ENCODE measurements at regions not wholly inside any gene's neighbourhood (a gene's known extent, or its start where the extent isn't known, plus 50 kb on each side); places are given as distances from the start of the nearest gene placed in this dataset.
"Not testable (repeated sequence)": the region's sequence is repeated elsewhere in the genome, so short reads cannot be mapped to it uniquely, and the experiment has no call there.

DNA sequence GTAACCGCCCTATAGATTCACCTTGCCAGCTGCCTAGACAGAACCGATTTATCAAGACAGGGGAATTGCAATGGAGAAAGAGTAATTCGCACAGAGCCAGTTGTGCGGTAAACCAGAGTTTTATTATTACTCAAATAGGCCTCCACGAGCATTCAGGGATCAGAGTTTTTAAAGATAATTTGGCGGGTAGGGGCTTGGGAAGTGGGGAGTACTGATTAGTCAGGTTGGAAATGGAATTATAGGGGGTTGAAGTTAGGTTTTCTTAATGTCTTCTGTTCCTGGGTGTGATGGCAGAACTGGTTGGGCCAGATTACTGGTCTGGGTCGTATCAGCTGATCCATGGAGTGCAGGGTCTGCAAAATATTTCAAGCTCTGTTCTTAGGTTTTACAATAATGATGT, 756.9 kb upstream of the ADGRB3 start:
- not testable (repeated sequence) for DNase-seq (ENCODE audit: low spot score)

DNA sequence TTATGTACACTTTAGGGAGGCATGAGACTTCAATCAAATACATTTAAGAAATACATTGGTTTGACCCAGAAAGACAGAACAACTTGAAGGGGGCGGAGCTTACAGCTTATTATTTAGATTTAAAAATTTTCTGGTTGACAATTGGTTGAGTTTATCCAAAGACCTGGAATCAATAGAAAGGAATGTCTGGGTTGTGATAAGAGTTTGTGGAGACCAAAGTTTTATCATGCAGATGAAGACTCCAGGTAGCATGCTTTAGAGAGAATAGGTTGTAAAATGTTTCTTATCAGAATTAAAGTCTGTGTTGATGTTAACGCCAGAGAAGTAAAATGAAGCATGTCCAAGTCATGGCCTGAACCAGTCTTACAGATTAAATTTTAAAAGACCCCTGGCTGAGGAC, 757.8 kb upstream of the ADGRB3 start:
- no peak for DNase-seq (ENCODE audit: low spot score)

DNA sequence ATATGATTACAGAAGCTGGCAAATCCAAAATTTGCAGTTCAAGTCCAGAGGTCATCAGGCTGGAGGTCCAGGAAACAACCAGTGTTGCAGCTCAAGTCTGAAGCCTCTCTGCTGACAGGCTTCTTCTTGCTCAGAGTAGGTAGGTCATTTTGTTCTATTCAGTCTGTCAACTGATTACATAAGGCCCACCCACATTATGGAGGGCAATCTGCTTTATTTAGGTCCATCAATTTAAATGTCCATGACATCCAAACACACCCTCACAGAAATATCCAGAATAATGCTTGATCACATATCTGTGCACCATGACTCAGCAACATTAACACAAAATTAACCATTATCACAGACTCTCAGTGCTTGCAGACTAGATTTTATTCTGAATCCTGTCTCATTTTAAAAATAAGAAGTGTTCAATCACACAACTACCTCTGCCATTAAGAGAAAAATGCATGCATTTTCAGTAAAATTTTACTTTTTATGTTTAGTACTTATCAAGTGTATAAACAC, 759.2 kb upstream of the ADGRB3 start:
- DNase-seq (ENCODE audit: low spot score): no peak

DNA sequence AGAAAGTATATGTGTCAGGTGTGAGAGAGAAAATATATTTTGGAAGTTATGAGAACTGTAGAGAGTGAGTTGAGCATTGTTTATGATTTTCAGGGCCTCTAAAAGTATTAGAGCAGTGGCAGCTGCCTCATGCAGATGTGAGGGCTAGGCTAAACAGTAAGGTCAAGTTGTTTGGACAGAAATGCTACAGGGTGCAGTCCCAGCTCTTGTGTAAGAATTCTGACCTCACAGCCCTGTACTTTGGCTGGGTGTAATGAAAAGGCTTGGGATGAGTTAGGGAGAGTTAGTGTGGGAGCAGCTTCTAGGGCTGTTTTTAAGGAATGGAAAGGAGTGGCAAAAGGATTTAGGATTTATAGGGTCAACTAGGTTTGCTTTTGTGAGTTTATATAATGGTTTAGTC, 764.8 kb upstream of the ADGRB3 start:
- DNase-seq (ENCODE audit: low spot score): no peak

DNA sequence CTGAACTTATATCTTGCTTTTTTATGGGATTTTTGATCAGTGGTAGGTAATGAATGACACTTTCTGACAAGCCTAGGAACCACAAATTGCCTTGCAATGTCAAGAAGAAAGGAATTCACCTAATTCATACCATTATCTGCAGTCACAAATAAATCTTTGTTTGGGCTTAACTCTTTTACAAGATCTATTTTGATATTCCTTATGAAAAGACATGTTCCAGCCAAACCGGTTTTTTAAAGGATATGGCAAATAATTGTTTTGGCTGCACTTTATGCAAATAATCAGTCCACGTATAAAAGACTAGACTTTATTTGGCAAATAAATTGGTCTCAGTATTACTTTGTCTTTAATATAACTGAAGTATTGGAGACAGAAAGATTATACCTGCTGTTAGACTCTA, 771.7 kb upstream of the ADGRB3 start:
- DNase-seq (ENCODE audit: low spot score): no peak

DNA sequence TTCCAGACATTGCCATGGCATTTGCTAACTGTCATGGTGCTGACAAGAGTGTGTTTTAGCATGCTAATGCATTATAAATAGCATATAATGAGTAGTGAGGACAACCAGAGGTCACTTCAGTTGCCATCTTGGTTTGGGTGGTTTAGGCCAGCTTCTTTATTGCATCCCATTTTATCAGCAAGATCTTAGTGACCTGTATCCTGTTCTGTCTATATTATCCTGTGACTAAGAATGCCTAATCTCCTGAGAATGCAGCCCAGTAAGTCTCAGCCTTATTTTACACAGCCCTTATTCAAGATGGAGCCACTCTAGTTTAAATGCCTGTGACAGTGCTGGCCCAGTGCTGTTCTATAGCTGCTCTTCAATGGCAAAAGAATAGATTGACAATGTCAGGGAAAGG, 781.0 kb upstream of the ADGRB3 start:
- peak; percentile 63 for DNase-seq (ENCODE audit: low spot score)

DNA sequence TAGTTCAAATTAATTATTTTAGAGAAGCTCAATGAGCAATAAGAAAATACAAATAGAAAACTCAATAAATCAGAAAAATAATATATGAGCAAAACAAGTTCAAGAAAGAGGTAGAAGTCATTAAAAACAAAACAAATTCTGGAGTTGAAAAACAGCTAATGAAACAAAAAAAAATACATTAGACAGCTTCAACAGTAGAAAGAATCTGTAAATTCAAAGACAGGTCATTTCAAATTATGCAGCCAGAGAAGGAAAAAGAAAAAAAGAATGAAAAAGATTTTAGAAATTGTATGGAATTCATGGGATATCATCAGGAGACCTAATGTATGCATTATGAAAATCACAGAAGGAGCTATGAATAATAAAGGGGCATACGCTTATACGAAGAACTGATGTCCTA, 795.3 kb upstream of the ADGRB3 start:
- DNase-seq (ENCODE audit: low spot score): no peak

DNA sequence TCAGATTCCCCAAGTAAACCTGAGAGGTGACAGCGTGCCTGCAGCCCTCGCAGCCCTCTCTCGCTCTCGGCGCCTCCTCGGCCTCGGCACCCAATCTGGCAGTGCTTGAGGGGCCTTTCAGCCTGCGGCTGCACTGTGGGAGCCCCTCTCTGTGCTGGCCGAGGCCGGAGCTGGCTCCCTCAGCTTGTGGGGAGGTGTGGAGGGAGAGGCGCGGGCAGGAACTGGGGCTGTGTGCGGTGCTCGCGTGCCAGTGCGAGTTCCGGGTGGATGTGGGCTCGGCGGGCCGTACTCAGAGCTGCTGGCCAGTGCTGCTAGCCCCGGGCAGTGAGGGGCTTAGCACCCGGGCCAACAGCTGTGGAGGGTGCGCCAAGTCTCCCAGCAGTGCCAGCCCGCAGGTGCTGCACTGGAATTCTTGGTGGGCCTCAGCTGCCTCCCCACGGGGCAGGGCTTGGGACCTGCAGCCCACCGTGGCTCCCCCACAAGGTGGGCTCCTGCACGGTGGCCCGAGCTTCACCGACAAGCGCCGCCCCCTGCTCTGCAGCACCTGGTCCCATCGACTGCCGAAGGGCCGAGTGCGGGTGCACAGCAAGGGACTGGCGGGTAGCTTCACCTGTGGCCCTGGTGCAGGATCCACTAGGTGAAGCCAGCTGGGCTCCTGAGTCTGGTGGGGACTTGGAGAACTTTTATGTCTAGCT, 809.7 kb upstream of the ADGRB3 start:
- no peak for DNase-seq (ENCODE audit: low spot score)

DNA sequence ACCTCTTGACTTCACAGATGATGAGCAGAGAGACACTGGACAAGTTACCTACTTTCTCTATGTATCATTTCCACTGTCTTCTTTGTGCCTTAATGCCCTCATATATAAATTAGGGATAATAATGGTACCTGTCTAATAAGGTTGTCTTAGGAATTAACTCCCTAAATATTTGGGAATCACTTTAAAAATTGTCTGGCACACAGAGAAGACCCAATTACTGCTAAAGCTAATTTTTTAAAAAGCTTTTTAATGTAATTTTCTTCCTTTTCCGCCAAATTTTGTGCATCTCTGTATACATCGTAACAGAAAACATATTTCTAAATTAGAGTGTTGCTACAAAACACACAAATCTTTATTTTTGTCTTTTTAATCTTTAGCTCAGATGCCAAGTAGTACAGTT, 816.8 kb upstream of the ADGRB3 start:
- no peak for DNase-seq (ENCODE audit: low spot score)

DNA sequence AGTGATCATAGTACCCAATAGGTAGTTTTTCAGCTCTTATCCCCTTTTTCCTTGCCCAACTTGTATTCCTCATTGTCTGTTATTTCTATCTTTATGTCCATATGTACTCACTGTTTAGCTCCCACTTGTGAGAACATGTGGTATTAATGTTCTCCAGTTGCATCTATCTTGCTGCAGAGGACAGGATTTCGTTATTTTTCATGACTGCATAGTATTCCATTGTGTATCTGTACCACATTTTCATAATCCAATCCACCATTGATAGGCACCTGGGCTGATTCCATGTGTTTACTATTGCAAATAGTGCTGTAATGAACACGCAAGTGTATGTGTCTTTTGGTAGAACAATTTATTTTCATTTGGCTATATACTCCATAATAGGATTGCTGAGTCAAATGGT, 819.5 kb upstream of the ADGRB3 start:
- DNase-seq (ENCODE audit: low spot score): no peak

DNA sequence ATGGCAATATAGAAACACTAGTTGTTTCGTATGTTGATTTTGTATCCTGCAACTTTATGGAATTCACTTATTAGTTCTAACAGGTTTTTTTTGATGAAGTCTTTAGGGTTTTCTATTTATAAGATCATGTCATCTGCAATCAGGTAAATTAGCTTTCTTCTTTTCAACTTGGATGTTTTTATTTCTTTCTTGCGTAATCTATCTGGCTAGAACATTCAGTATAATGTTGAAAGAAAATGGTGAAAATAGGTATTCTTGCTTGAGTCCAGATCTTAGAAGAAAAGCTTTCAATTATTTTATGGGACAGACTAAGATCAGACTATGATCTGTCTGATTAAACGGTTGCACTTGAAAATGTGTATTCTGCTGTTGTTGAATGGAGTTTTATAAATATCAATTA, 820.8 kb upstream of the ADGRB3 start:
- no peak for DNase-seq (ENCODE audit: low spot score)

DNA sequence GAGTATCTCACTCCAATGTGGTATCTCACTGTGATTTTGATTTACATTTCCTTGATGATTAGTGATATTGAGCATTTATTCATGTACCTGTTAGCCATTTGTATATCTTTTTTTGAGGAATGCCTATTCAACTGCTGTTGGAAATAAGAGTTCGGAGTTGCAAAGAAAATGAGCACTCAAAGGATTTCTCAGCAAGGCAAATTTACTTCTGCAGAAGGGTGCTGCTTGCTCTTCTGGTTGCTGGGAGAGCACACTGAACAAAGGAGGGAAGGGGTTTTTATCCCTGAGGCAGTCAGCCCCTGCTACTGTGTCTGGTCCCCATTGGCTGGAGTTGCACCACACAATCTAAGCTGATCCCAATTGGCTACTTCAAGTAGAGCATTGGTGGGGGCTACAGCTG, 822.4 kb upstream of the ADGRB3 start:
- DNase-seq (ENCODE audit: low spot score): no peak

DNA sequence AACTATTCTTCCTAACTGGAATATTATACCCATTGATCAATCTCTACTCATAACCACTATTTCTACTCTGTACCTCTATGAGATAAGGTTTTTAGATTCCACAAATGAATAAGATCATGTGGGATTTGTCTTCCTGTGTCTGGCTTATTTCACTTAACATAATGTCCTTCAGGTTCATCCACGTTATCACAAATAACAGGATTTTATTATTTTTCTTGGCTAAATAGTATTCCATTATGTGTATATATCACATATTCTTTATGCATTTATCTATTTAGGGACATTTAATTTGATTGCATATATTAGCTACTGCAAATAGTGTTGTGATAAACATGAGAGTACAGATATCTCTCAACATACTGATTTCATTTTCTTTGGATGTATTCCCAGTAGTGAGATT, 823.0 kb upstream of the ADGRB3 start:
- no peak for DNase-seq (ENCODE audit: low spot score)

DNA sequence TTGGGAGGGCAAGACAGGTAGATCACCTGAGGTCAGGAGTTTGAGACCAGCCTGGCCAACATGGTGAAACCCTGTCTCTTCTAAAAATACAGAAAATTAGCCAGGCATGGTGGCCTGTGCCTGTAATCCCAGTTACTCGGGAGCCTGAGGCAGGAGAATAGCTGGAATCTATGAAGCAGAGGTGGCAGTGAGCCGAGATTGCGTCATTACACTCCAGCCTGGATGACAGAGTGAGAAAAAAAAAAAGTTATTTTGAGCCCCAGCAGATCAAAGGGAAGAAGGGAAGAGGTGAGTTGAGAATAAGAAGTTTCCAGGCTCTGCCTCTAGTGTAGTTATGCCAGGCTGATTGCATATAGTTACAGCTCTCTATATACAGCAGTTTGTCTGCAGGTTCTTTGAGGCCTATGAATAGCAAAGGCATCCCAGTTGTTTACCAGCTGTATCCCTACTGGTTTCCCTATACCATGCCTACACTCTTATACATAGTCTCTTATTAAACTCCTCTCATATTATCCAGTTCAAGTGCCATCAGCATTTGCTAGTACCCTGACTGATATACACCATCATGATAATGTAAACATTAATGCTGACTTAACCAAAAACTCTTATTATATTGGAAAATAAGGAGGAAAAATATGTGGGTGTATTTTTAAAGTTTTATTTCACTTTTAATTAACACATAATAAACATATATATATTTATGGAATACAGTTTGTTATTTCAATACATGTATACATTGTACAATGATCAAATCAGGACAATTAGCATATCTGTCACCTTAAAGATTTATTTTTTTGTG, 823.6 kb upstream of the ADGRB3 start:
- no peak for DNase-seq (ENCODE audit: low spot score)

DNA sequence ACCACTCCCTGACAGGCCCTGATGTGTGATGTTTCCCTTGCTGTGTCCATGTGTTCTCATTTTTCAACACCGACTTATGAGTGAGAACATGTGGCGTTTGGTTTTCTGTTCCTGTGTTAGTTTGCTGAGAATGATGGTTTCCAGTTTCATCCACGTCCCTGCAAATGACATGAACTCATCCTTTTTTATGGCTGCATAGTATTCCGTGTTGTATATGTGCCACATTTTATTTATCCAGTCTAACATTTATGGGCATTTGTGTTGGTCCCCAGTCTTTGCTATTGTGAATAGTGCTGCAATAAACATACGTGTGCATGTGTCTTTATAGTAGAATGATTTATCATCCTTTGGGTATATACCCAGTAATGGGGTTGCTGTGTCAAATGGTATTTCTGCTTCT, 830.3 kb upstream of the ADGRB3 start:
- DNase-seq (ENCODE audit: low spot score): not testable (repeated sequence)

DNA sequence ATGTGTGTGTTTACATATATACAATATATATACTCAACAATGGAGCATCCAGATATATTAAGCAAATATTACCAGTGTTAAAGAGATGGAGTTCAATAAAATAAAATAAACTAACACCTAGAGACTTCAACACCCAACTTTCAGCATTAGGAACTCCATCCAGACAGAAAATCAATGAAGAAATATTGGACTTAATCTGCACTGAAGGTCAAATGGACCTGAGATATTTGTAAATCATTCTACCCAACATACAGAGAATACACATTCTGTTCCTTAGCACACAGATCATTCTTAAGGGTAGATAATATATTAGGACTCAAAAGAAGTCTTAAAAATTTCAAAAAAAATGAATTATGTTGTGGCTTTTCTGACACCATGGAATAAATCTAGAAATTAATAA, 832.3 kb upstream of the ADGRB3 start:
- no peak for DNase-seq (ENCODE audit: low spot score)

DNA sequence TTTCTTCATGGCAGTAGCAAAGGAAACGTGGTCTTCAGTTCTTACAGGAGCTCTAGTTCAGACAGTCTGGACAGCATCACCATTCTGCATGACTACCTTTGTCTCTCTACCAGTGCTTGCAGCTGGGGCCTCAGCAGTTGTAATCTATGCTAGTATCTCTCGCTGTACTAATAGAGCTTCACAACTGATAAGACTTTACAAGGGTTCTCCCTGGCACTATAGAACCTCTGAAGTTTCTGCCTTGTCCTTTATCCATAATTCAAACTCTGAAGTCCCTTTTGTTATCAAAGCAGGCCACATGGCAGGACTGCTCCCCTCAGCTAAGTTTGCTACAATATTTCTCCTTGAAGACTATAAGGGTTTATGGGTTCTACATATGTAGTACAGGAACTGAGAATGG, 842.1 kb upstream of the ADGRB3 start:
- DNase-seq (ENCODE audit: low spot score): no peak

DNA sequence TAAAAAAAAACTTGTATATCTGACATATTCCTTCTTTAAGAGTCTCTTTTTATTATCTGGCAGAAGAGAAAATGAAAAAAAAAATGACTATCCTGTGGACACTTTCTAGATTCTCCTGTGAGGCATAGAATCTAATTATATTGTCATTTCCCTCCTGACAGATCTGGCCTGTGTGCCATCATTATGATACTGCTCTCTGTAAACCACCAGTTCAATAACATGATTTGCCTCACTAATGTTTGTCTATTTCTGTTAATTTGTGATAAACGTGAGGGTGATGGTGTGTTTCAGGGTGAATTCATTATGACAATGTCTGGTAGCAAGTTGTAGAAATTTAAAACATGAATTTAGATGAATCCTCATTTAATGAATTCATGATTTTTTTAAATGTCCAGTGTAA, 844.5 kb upstream of the ADGRB3 start:
- no peak for DNase-seq (ENCODE audit: low spot score)

DNA sequence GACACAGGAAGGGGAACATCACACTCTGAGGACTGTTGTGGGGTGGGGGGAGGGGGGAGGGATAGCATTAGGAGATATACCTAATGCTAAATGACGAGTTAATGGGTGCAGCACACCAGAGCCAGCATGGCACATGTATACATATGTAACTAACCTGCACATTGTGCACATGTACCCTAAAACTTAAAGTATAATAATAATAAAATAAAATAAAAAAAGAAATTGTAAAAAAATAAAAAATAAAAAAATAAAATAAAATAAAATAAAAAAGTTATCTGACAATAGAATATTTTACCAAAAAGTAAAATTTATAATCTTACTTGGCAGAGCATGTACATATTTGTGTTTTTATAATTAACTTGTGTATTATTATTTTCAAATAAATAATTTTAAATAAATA, 848.0 kb upstream of the ADGRB3 start:
- not testable (repeated sequence) for DNase-seq (ENCODE audit: low spot score)

DNA sequence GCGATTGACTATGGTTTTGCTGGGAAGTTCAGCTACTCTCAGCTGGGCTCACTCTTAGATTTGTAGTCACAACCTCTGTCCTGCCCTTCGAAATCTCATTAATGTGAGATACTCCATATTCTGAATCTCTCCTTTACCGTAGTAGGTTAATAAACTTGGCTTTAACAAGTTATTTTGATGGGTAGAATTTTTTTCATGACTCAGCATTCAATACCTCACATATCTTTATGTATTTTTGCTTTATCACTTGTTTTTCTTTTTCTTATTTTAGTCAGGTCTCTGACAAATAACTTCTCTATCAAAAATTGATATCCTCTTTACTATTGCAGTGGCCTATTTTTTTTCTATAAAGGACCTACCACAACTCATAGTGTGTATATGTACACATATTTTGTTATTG, 855.2 kb upstream of the ADGRB3 start:
- DNase-seq (ENCODE audit: low spot score): no peak

DNA sequence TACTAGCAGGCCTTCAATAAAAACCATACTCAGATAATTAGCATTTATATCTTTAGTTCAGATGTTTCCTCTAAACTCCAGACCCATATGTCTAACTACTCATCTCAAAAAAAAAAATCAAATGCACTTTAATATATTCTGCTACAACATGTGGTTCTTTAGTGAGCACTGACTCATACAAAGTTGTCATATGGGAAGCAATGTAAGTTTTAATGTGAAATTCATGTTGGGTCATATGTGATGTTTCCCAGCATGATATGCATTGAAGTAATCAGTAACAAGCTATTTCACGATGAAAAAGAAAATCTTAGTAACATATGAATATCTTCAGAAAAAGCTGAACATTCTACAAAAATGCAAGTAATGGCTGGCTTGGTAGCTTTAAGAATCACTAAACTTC, 859.7 kb upstream of the ADGRB3 start:
- DNase-seq (ENCODE audit: low spot score): no peak

DNA sequence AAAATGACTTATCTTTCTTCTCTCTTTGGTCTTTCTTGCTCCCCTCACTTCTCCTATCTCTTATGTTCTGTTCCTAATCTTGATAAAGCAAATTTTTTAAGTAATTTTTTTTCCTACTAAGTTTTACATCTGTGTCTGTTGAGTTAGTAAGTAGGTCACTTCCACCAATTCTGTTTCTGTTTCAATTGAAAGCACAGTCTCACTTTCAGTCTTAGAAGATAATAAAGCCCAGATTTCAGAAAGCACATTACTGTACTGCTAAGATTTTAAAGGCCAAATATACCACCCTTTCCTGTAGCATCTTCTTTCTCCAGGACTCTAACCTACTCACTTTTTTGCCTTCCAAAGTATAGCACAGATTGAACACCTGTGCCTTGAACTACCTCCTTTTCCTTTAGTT, 866.1 kb upstream of the ADGRB3 start:
- DNase-seq (ENCODE audit: low spot score): no peak

DNA sequence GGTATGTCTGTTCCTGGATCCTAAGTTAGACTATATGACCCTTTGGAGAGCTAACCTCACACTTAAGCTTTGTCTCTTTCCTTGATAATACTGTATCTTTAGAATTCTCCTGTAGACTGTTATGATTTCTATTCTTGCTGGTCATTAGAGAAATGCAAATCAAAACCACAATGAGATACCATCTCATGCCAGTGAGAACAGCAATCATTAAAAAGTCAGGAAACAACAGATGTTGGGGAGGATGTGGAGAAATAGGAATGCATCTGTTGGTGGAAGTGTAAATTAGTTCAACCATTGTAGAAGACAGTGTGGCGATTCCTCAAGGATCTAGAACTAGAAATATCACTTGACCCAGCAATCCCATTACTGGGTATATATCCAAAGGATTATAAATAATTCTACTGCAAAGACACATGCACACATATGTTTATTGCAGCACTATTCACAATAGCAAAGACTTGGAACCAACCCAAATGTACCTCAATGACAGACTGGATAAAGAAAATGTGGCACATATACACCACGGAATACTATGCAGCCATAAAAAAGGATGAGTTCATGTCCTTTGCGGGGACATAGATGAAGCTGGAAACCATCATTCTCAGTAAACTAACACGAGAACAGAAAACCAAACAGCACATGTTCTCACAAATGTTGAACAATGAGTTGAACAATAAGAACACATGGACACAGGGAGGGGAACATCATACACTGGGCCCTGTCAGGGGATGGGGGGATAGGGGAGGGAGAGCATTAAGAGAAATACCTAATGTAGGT, 867.8 kb upstream of the ADGRB3 start:
- DNase-seq (ENCODE audit: low spot score): not testable (repeated sequence)
